WTC11 (cell line): ENCODE measurements at regions not wholly inside any gene's neighbourhood (a gene's known extent, or its start where the extent isn't known, plus 50 kb on each side); places are given as distances from the start of the nearest gene placed in this dataset.

Experiments
- ATAC-seq: fragments of 200-7000 bp; cut with Tn5 transposase; 2 replicates; pipeline ENCODE4 v1.10.0; 2021; ENCODE audit warnings: mild to moderate bottlenecking, moderate library complexity
- CTCF ChIA-PET: fragments of 300-600 bp; sonication (Branson Sonifier 250); formaldehyde crosslinking; loops from one replicate; lab custom pipeline; 2021; ENCODE audit warnings: antibody characterized with exemption; lab: Charles Lee
- POLR2A ChIA-PET: fragments of 350-600 bp; sonication (Branson Sonifier 250); formaldehyde crosslinking; loops from one replicate; lab custom pipeline; 2021; ENCODE audit warnings: antibody characterized with exemption; lab: Charles Lee
- DNase-seq: peaks from one replicate; pipeline ENCODE4 v3.0.0; 2021; ENCODE audit warnings: low spot score
- H3K27ac Mint-ChIP-seq: 2 replicates; pipeline ENCODE4 v1.8.0; 2021; ENCODE audit warnings: mixed read lengths
- H3K27me3 Mint-ChIP-seq: 2 replicates; pipeline ENCODE4 v1.8.0; 2021; ENCODE audit warnings: low read depth, mild to moderate bottlenecking, moderate library complexity, mixed read lengths
- H3K36me3 Mint-ChIP-seq: 2 replicates; pipeline ENCODE4 v1.8.0; 2021; ENCODE audit warnings: mixed read lengths
- H3K4me1 Mint-ChIP-seq: 2 replicates; pipeline ENCODE4 v1.8.0; 2022; ENCODE audit warnings: mixed read lengths
- H3K4me3 Mint-ChIP-seq: 2 replicates; pipeline ENCODE4 v1.8.0; 2021; ENCODE audit warnings: mild to moderate bottlenecking, moderate library complexity, mixed read lengths
- H3K9me3 Mint-ChIP-seq: 2 replicates; pipeline ENCODE4 v1.8.0; 2021; ENCODE audit warnings: mixed read lengths
- CBFB ChIP-seq: sonication (generic); formaldehyde crosslinking; IDR thresholded peaks from 2 replicates; pipeline ENCODE4 v1.8.1; 2022; ENCODE audit warnings: mild to moderate bottlenecking, low read depth, missing genetic modification reagents
- FOXJ3 ChIP-seq: sonication (generic); formaldehyde crosslinking; IDR thresholded peaks from 2 replicates; pipeline ENCODE4 v1.9.0; 2021; ENCODE audit warnings: missing genetic modification reagents, mild to moderate bottlenecking, borderline replicate concordance
- GRHL2 ChIP-seq: fragments of 250-450 bp; sonication (Bioruptor Pico); IDR thresholded peaks from 2 replicates; pipeline ENCODE4 v1.8.0; 2022; ENCODE audit warnings: mild to moderate bottlenecking, moderate library complexity; ENCODE audit not compliant: insufficient replicate concordance, severe bottlenecking
- MXD4 ChIP-seq: fragments of 250-450 bp; sonication (Bioruptor Pico); IDR thresholded peaks from 2 replicates; pipeline ENCODE4 v1.8.0; 2021; ENCODE audit warnings: mild to moderate bottlenecking, moderate library complexity, borderline replicate concordance
- NFE2L1 ChIP-seq: sonication (generic); formaldehyde crosslinking; IDR thresholded peaks from 2 replicates; pipeline ENCODE4 v1.8.1; 2023; ENCODE audit warnings: missing genetic modification reagents
- NR1H2 ChIP-seq: sonication (generic); formaldehyde crosslinking; IDR thresholded peaks from 2 replicates; pipeline ENCODE4 v1.9.0; 2021; ENCODE audit warnings: mild to moderate bottlenecking, moderate library complexity, missing genetic modification reagents
- PRRX2 ChIP-seq: fragments of 250-450 bp; sonication (Bioruptor Pico); IDR thresholded peaks from 2 replicates; pipeline ENCODE4 v1.8.0; 2021; ENCODE audit warnings: mild to moderate bottlenecking
- RELA ChIP-seq: sonication (generic); formaldehyde crosslinking; IDR thresholded peaks from 2 replicates; pipeline ENCODE4 v1.8.1; 2022; ENCODE audit warnings: missing genetic modification reagents, mild to moderate bottlenecking, borderline replicate concordance
- RORB ChIP-seq: fragments of 250-450 bp; sonication (Bioruptor Pico); IDR thresholded peaks from 2 replicates; pipeline ENCODE4 v1.9.0; 2021; ENCODE audit warnings: mild to moderate bottlenecking
- SOX15 ChIP-seq: fragments of 250-450 bp; sonication (Bioruptor Pico); IDR thresholded peaks from 2 replicates; pipeline ENCODE4 v1.9.0; 2021; ENCODE audit warnings: mild to moderate bottlenecking
- SP1 ChIP-seq: sonication (generic); formaldehyde crosslinking; conservative IDR thresholded peaks from 2 replicates; pipeline ENCODE4 v1.8.1; 2022; ENCODE audit warnings: missing genetic modification reagents
- STAT6 ChIP-seq: sonication (generic); formaldehyde crosslinking; conservative IDR thresholded peaks from 2 replicates; pipeline ENCODE4 v1.8.1; 2023; ENCODE audit warnings: mild to moderate bottlenecking, low read depth, missing genetic modification reagents, moderate library complexity
- TEAD1 ChIP-seq: sonication (generic); formaldehyde crosslinking; IDR thresholded peaks from 2 replicates; pipeline ENCODE4 v1.8.0; 2022; ENCODE audit warnings: mild to moderate bottlenecking, missing genetic modification reagents
- ZBTB43 ChIP-seq: sonication (generic); formaldehyde crosslinking; IDR thresholded peaks from 2 replicates; pipeline ENCODE4 v1.8.1; 2023; ENCODE audit warnings: mild to moderate bottlenecking, missing genetic modification reagents
- ZNF281 ChIP-seq: sonication (generic); formaldehyde crosslinking; IDR thresholded peaks from 2 replicates; pipeline ENCODE4 v1.8.0; 2023; ENCODE audit warnings: mild to moderate bottlenecking, missing genetic modification reagents
- ZNF317 ChIP-seq: sonication (generic); formaldehyde crosslinking; IDR thresholded peaks from 2 replicates; pipeline ENCODE4 v1.8.1; 2023; ENCODE audit warnings: low read depth, mild to moderate bottlenecking, moderate library complexity, missing genetic modification reagents, borderline replicate concordance
- ZNF532 ChIP-seq: fragments of 250-450 bp; sonication (Bioruptor Pico); IDR thresholded peaks from 2 replicates; pipeline ENCODE4 v1.9.0; 2021; ENCODE audit warnings: mild to moderate bottlenecking, borderline replicate concordance
- TF ChIP-seq, protein P1 (sequence below): sonication (generic); formaldehyde crosslinking; IDR thresholded peaks from 2 replicates; pipeline ENCODE4 v1.8.1; 2022; ENCODE audit warnings: missing genetic modification reagents, borderline replicate concordance
- TF ChIP-seq, protein P2 (sequence below): fragments of 250-450 bp; sonication (Bioruptor Pico); IDR thresholded peaks from 2 replicates; pipeline ENCODE4 v2.1.2; 2022; ENCODE audit warnings: mild to moderate bottlenecking, moderate library complexity
- TF ChIP-seq, protein P3 (sequence below): sonication (generic); formaldehyde crosslinking; IDR thresholded peaks from 2 replicates; pipeline ENCODE4 v1.8.1; 2023; ENCODE audit warnings: mild to moderate bottlenecking, missing genetic modification reagents

DNA sequence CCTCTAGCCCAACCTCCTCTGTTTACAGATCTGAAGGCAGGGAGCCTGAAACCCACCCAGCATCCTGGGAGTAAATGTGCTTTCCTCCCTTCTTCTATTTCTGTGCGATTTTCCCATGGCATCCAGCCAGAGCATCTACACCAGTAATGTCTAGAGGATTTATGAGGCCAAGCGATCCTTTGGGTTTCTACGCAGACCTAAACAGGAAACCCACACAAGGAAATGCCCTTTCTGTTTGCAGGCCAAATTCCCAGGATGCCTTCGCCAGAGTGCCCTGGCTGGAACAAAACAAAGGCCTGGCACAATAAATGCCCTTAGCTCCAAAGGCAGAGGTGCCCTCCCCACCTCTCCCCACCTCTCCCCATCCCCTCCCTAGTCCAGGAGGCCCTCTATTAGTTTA, 110.5 kb upstream of the CDC42BPA start:
- no peak overlapping the region for H3K4me3 Mint-ChIP-seq
- DNase-seq (no peak), ATAC-seq (no peak)
- 0 out of 2 replicates have a peak, but pooled peaks cover 3% of the 10 kb centered on the region for H3K36me3 Mint-ChIP-seq
- ChIA-PET POLR2A (no interaction called here), CTCF (interaction anchor here (1.1 kb wide), 1 partner anchor 18 kb away, joined by 3 read pairs; no protein-coding TSS in a partner anchor)
- no peak overlapping the region for H3K27ac Mint-ChIP-seq
- H3K9me3 Mint-ChIP-seq, result peaks cover 5% of the 10 kb centered on the region
- no peaks in the 10 kb centered on the region; the same call in 1 of the 2 replicates for H3K27me3 Mint-ChIP-seq
- peaks cover 24% of the 10 kb centered on the region for H3K4me1 Mint-ChIP-seq
- TF ChIP-seq GRHL2 (CRISPR knock-in tag) (no peak), CBFB (no peak), MXD4 (no peak), NR1H2 (CRISPR knock-in tag) (no peak), SP1 (CRISPR knock-in tag) (no peak), RELA (CRISPR knock-in tag) (no peak), PRRX2 (CRISPR knock-in tag) (no peak), ZNF532 (CRISPR knock-in tag) (no peak), SOX15 (CRISPR knock-in tag) (no peak), TEAD1 (CRISPR knock-in tag) (no peak), ZNF317 (CRISPR knock-in tag) (no peak), NFE2L1 (CRISPR knock-in tag) (no peak), FOXJ3 (no peak), RORB (CRISPR knock-in tag) (no peak), ZNF281 (CRISPR knock-in tag) (no peak), STAT6 (no peak), ZBTB43 (no peak)
- TF ChIP-seq, protein P1, sequence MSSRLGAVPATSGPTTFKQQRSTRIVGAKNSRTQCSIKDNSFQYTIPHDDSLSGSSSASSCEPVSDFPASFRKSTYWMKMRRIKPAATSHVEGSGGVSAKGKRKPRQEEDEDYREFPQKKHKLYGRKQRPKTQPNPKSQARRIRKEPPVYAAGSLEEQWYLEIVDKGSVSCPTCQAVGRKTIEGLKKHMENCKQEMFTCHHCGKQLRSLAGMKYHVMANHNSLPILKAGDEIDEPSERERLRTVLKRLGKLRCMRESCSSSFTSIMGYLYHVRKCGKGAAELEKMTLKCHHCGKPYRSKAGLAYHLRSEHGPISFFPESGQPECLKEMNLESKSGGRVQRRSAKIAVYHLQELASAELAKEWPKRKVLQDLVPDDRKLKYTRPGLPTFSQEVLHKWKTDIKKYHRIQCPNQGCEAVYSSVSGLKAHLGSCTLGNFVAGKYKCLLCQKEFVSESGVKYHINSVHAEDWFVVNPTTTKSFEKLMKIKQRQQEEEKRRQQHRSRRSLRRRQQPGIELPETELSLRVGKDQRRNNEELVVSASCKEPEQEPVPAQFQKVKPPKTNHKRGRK (CRISPR knock-in tag), result no peak
- TF ChIP-seq, protein P2, sequence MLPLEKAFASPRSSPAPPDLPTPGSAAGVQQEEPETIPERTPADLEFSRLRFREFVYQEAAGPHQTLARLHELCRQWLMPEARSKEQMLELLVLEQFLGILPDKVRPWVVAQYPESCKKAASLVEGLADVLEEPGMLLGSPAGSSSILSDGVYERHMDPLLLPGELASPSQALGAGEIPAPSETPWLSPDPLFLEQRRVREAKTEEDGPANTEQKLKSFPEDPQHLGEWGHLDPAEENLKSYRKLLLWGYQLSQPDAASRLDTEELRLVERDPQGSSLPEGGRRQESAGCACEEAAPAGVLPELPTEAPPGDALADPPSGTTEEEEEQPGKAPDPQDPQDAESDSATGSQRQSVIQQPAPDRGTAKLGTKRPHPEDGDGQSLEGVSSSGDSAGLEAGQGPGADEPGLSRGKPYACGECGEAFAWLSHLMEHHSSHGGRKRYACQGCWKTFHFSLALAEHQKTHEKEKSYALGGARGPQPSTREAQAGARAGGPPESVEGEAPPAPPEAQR (CRISPR knock-in tag), result no peak
- TF ChIP-seq, protein P3, sequence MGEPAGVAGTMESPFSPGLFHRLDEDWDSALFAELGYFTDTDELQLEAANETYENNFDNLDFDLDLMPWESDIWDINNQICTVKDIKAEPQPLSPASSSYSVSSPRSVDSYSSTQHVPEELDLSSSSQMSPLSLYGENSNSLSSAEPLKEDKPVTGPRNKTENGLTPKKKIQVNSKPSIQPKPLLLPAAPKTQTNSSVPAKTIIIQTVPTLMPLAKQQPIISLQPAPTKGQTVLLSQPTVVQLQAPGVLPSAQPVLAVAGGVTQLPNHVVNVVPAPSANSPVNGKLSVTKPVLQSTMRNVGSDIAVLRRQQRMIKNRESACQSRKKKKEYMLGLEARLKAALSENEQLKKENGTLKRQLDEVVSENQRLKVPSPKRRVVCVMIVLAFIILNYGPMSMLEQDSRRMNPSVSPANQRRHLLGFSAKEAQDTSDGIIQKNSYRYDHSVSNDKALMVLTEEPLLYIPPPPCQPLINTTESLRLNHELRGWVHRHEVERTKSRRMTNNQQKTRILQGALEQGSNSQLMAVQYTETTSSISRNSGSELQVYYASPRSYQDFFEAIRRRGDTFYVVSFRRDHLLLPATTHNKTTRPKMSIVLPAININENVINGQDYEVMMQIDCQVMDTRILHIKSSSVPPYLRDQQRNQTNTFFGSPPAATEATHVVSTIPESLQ (CRISPR knock-in tag), result no peak
